GM21717 (cell line): ENCODE measurements at regions not wholly inside any gene's neighbourhood (a gene's known extent, or its start where the extent isn't known, plus 50 kb on each side); places are given as distances from the start of the nearest gene placed in this dataset.

Experiments
- ATAC-seq: cut with Tn5 transposase; IDR thresholded peaks from one replicate; pipeline ENCODE4 v1.9.1; 2021; ENCODE audit warnings: mild to moderate bottlenecking, moderate library complexity; ENCODE audit not compliant: unreplicated experiment

DNA sequence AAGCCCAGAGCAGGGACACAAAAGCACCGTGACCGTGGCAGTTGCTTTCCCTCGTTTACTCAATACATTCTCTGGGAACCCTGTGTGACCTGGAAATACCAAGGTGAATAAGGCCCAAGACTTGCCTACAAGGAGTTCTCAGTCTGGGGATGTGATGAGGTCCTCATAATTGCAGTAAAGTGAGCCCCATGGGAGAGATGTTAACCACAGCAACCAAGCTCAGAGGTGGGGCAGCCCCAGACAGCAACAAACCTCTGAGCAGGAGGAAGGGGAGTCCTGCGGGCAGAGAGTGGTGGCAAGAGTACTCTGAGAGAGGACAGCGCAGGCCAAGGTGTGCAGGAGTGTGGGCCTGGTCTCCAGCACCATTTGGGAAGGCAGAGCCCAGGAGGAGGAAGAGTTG, 91.6 kb downstream of the TTC32 start:
- no peak for ATAC-seq

DNA sequence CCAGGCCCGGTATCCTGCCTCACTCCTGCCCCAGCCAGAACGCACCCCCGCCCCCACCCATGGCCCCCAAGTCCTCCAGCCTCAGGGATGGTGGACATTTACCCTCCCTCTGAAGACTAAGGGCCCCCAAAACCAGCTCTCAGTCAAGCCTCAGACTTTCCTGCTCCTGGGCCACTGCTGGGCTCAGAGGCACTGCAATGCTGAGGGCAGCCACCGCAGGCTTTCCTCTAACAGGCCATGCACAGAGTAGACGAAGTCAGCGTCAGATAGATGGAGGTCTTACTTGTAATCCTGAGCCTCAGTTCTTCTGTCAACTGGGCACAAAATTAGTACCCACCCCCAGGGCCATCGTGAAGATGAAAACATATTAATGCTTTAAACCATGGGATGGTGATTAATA, 92.6 kb downstream of the TTC32 start:
- no peak for ATAC-seq

DNA sequence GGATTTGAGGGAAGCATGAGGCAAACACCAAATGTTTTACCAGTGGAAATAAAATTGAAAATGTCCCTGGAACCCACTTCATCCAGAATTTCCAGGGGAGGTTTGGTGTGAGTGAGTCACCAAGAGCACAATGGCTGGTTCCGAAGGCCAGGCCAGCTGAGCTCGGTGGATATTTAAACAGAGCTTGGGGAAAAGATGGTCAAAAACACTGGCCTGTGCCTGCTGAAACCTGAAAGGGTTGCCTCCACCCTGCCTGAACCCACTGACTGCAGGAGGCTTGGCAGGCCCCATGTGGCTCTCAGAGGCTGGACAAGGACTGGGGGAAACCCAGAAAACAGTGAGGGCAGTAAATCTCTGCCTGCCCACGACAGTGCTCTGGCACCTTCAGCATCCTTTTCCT, 93.9 kb downstream of the TTC32 start:
- no peak for ATAC-seq

DNA sequence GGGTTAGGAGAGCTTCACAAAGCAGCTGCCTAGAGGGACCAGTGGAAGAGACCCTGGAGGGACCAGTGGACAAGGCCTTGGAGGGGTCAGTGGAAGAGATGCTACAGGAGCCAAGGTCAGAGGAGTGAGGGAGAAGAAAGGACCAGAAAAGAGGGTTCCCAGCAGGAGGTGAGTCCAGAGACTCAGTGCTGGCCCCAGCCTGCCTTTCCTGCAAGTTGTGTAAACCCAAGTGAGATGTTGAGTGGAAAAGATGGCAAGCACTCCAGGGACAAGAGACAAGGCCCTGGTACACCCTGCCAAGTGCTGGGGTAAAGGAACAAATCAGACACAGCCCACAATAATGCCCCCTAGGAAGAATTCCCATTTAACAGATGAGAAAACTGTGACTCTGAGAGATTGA, 94.4 kb downstream of the TTC32 start:
- ATAC-seq: no peak

DNA sequence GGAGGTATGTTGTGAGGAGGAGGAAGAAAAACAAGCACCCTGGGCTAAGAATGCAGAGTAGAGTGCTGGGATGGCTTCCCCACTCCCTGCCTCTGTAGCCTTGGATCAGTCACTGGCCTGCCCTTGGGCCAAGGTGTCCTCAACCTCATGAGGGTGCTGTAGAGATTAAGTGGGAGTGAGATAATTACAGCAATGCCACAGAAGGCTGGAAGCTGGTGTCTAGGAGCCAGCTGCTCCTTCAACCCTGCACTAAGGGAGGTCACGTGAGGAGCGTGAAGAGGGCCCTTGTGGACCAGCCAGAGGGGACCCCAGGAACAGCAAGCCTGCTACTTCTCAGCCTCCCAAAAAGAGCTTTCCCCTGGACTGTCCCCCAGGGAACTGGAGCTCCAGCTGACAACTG, 95.2 kb downstream of the TTC32 start:
- ATAC-seq: no peak

DNA sequence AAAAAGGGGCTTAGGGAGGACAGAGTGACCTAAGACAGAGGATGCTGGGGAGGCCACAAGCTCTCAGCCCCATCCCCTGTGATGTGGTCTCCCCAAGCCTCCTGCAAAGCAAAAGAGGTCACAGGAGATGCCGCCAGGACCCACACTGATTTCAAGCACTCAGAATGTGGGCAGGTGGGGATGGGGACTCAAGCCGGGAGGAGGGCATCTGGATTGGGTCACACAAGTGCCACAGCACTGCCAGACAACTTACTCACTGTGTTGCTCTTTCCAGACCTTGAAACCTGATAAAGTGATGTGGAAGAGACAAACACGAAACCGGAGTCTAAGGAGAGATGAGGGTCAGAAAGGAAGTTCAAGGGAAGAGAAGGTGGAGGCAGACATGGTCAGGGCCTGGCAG, 95.7 kb downstream of the TTC32 start:
- no peak for ATAC-seq

DNA sequence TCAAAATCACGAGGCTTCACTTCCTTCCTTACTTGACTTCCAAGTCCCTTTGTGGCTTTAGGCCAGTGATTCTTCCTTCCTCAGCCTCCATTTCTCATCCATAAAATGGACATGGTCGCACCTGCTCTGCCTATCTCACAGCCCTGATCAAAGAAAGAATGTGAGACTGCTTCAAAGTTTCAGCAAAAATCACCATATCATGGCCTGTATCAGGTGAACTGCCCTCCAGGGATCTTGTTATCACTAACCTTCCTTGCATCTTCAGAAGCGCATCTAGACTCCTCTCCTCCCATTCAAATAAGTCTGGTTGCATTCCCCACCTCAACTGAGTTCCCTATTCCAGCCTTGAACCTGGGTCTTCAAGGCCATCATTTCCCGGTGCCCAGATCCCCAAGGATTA, 96.5 kb downstream of the TTC32 start:
- ATAC-seq: no peak

DNA sequence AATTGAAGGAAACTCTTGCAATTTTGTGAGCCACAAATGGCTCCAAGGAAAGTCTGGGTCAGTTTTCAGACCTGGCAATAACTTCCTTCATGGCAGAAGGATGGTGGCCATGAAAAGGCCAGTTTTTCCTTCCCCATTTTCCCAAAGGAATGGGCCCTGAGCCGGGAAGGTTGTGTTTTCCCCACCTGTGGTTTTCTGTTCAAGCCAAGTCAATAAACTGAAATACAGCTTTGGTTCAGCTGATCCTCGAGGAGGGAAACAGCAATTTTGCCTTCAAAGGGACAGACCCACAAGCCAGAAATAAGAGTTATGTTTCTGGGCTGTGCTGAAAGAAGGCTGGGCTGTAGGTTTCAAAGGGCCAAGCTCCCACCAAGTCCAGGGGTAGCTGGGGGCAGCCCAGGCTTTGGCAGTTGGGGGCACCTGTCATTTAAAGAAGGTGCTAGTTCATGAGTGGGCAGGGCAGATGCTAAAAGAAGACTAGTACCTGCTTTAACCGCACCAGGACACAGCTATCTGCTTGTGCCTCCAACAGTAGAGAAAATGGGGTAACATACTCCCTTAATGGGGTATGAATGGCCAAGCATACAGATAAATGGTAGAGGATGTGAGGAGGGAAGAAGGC, 97.0 kb downstream of the TTC32 start:
- ATAC-seq: no peak

DNA sequence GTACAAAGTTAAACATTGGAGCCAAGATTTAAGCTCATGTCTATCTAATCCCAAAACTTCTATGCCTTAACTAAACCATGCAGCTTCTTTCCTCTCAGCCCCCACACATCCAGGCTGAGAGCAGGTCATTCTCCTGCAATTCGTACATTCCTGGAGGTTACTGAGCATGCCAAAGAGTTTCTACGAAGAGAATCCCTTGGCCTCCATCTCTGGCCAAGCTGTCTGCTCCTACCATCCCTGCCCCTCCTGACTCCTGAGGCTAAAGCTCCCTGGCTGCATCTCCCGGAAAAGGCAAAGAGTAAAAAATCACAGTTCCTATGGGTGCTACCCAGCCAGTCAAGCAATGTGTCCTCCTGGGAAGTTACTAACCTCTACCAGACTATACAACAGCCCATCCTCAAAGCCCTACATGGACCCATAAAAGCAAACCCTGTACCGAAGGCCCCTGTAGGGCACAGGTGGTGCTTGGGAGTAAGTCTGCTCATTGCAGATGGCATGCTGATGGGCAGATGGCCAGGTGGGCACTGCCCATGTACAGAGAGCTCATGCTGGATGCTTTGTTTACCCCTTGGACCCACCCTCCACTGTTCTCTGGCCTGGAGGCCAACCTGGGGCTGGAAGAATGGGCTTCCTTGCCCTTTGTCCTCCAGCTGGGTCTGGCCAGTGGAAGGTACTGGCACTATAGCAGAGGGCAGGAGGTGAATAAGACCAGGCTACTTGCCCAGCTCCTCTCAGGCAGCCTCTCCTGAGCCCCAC, 99.5 kb downstream of the TTC32 start:
- no peak for ATAC-seq

DNA sequence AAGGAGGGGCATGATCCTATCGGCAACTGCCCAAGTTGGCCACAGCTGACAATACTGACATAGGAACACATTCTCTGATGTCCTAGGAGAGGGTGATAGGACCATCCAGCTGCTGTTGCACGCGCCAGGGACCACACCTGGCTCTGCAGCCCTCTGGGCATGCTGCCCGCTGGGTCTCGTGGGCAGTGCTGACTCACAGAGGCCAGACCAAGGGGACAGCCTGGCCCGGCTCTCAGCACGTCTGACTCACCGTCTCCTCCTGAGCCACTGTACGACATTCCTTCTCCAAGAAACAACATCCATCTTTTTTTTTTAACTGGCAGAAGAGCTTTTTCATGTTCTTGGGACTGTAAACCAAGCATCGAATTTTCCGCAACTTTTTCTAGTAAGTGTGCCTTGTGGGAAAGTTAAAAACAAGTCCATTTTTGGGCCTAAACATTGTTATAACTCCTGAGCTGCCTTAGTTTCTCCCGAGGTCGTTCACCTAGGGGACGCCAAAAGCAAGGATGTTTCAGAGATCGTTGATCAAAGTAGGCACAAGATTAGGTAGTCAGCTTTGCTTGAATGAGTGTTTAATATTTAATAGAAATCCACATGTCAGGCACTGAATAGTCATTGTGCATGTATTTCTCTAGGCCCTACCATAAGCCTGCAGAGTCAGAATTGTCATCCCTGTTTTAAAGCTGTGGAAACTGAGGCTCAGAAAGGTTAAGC, 100.3 kb downstream of the TTC32 start:
- no peak for ATAC-seq

DNA sequence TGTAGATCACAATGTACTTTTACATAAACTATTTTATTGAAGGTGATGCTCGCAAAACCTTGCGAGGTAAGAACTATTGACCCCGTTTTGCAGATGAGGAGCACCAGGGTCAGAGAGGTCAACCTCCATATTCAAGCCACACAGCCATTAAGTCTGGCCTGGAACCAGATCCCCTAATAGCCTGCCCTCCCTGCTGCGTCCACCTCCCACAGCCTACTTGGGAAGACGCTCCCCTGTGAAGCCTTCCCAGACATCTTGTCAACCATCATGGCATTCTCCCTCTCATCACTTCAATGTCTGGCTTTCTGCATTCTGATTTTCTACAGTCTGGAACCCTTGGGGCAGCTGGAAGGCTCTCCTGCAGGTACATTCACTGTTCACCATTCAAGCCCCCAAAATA, 101.0 kb downstream of the TTC32 start:
- ATAC-seq: no peak

DNA sequence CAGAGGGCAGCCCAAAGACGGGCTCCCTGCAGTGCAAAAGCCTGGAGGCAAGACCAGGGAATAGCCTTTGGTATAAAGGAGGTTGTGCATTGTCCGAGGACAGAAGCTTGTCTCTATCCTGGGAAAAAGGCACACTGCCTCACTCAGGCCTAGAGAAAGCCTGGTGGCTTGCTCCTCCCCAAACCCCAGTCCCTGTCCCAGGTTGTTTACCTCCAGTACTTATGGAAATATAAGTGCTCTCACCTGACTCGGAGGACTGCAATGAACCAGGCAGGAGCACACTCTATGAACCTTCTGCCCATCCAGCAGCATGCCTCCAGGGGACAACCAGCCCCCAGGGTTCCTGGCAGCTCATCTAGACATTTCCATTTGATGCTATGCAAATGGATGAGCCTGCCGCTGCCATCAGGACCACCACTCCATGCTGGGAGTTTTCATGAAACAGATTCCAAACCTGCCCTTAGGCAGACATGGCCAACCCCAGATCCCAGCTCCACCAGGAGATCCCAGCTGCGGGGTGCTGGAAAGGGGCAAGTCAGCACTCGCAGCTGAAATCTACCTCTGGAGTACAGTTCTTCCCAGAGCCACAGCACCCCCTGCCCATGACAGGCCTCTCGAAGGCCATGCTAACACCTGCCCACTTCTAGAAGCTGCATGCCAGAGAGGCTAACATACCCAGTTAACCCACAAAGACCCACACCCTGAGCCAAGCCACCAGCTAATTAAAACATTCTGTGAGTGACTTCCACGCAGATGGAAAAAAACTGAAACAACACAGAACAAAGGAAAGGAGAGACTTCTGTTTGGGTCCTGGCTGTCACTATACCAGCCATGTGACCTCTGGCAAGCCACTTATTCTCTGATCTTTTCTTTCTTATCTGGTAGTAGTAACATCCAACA, 101.7 kb downstream of the TTC32 start:
- ATAC-seq: no peak

DNA sequence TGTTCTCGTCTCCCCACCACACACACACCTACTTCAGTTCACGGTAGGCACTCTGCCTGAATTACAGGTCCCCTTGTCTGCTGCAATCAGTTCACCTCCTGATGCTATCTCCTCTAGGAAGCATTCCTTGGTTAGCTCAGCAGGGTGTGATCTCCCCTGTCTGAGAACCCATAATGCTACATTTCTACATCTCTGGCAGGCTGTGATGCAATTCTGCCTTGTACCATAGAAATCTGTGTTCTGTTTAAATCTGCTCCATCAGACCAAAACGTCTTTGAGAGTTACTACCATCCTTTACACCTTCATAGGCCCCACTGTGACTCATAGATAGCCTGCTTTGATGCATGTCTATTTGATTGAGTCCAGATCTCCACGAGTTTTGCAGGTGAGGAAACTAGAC, 103.9 kb downstream of the TTC32 start:
- ATAC-seq: no peak

DNA sequence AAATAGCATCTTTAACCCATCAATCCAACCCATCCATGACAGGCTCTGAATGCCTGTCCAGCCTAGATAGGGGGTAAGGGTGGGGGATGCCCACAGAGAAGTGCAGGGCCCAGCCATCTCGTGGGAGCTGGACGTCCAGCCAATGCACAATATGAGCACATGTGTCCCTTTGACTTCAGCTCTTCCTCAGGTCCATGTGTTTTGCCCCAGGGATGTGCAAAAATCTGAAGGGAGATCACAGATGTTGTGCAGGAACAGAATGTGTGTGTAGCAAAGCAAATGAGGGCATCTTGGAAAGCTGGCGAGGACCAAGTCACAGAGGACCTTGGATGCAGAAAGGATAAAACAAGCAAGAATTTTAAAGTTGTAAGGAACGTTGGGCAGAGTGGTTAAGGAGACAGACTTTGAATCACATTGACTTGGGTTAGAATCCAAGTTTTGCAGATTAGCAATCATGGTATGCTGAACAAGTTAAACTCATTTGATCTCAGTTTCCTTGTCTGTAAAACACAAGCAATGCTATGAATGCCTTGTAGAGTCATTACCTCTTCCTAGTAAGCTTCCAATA, 104.5 kb downstream of the TTC32 start:
- no peak for ATAC-seq

DNA sequence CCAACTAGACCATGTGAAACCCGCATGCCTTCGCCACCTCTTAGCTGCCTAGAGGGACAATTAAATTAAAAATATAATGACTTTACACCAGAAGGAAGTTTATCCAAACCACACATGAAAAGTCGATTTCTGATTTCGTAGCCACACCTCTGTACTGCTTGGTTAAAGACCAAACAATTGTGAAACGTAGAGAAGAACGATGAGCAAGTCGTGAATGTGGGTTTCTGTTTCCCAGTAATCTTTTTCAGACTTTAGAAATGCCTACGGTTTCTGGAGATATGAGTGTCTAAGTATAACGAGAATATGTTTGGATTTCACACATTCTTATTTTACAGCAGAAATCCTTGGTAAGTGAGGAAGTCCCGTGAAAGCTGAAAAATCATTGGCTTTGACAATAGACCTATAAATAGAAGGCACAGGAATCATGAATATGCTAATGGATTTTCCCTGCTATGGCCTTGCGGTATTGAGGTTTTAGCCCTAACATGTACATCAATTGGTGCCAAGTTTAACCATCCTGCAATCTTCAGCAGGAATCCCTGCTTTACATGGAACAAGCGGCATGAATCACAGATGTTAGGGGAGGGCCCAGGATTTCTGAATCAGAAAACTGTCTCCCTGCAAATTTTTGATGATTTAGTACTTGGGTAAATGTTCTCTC, 105.6 kb downstream of the TTC32 start:
- ATAC-seq: no peak

DNA sequence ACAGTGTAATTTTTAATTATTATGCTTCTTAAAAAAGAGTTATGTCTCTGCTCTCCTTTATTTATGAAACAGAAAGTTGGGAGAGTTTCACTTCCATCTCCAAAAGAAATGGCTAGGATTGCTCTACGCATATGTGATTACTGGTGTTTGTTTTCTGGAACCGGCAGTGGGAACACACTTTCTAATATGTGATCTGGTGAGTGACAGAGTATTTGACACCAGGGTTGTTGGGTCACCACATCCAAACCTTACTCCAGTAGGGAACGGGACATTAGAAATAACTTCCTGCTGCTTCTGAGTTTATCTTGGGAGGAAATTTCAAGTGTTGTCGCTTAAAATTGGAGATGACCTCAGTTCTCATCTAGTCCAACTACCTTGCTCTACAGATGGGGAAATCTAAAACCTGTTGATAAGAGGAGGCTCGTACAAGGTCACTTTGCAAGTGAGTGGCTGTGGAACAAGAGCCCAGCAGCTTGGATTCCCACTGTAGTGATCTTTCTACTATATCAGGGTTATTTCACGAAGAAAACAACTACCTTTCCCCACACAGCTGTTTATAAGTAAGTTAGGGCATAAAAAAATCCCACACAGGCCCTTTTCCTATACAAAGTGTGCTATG, 108.5 kb downstream of the TTC32 start:
- ATAC-seq: no peak

DNA sequence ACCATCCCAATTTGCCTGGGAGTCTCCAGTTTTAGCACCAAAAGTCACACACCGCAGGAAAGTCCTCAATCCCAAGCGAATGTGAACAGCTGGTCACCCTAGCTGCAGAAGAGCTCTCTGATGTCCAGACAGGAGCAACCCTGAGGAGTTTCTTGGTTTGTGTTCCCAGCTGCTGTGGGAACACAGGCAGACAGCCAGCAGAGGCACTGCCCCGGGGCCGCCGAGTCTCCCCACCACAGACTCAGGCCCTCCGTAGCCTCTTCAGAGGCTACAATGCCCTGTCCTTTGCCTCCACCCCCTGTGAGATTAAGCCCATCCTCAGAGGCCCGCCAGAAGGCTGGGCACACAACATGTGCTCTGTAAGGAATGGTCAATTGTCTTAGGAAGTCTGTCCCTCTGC, 111.5 kb downstream of the TTC32 start:
- no peak for ATAC-seq

DNA sequence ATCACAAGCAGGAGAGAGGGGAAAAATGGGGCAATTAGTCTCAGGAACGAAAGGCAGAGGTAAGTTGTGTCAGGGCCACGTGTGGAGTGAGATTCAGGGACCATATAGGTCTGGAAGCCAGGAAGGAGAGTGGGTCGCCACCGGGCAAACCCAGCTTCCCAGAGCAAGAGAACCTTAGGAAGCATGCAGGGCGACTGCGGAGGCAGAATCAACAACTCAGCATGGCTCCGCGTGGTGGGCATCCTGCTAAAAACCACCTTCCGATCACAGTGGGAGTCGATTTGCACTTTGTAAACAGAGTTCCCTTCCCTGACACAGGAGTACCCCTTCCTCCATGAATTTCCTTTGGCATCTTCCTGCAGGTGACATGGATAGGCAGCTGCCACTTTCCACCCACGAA, 114.6 kb downstream of the TTC32 start:
- ATAC-seq: no peak

DNA sequence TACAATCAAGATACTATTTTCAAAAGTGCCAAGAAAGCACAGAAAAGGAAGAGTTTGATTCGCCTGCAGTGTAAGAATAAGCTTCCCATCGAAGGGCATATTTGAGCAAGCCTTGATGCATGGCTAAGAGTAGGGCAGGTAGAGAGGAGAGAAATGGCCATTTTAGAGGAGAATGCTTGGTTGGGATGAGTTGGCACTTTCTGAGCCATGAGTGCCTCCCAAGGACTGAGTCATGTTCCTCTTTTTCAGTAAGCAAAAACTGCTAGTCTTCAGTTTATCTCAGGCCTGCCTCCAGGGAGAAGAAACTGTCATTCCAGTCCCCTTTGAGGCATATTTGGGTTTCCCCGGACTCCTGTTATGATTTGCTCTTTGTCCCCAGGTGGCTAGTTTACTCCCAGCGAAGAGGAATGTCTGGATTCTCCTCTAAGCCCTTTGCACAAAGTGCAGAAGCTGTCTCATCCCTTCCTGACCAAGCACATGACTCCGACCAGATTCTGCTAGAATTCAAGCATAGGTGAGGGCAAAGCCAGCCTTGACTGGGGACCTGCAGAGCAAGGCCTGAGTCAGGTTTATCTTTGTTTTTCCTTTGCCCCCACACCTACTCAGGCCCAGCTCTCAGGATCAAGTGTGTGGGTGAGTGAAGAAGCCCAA, 115.2 kb downstream of the TTC32 start:
- ATAC-seq: peak; percentile 84
